Stimulated activated CD8-positive, alpha-beta memory T cell treated with anti-CD3 and anti-CD28 coated beads, Interleukin-7, amount 100 ng/mL, for 1 hour (primary cell): ENCODE measurements at regions not wholly inside any gene's neighbourhood (a gene's known extent, or its start where the extent isn't known, plus 50 kb on each side); places are given as distances from the start of the nearest gene placed in this dataset.

Experiments used
- DNase-seq, 2 donors: peaks; one replicate each; pipeline ENCODE4 v3.0.0-alpha.2; 2020; ENCODE audit warnings: low read depth in 2 of 2

DNA sequence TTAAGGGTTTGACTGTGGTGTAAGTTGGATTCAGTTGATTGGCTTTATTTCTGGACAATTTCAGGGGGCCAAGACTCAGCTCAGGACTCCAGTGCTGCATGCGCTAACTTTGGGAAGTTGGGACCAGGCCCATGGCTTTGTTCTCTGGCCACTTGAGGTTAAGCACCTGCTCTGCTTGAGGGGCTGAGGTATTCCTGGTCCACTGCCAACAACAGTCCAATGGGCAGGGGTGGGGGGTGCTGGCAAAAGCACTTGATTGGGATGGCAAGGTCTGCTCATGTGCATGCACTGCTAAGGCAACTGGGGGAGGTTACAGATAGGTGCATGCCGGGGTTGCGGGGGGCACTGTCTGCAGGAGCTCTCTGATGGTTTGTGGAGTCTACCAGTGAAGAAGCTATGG lies 52.6 kb upstream of the ASB17 start:
- no peak for DNase-seq

DNA sequence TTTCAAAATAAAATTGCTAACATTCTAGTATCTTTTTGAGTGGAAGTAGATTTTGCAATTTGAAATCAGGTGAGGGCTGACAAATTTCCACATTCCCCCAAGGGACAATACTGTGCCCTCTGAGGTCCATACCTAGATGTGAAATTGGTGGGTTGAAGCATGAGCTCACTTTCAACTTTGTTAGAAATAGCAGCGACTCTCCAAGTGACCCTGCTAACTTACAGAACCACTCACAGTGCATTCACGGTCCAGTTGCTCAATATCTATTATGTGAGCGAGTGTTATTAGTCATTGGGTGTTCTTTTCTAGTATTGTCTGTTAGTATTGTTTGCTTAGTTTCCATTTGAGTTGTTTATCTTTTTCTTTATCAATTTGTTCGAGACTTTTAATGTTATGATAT lies 53.6 kb upstream of the ASB17 start:
- no peak for DNase-seq

DNA sequence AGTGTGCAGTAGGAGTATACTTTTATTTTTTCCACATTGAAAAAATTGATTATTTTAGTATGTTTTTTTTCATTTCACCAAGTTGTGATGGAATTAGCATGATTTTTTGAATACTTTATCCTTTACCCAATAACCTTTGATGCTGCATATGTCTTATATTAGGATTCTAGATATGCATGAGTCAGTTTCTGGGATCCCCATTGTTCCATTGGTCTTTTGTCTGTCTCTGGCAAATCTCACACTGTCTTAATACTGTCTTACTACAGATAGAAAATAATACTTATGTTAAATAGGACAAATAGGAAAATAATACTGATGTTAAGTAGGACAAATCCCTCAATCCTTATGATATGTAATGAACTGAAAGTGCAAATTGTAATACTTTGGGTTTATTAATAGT lies 54.3 kb upstream of the ASB17 start:
- no peak for DNase-seq

DNA sequence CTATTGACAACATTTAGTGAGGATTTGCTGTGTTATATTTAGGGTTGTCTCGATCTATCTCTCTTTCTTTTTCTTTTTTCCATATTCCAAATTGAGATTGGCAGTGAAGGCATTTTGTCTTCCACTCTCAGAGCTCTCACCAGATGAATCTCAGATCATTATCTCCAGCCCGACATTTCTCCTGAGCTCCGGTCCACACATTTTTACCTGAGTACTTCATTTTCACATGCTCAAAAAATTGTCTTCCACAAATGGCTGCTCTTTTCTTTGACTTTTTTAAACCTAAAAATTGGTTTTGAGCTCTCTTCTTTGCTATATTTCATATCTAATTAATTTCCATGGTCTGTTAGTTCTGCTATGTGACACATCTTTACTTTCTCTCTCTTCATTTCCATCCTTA lies 56.9 kb upstream of the ASB17 start:
- no peak for DNase-seq

DNA sequence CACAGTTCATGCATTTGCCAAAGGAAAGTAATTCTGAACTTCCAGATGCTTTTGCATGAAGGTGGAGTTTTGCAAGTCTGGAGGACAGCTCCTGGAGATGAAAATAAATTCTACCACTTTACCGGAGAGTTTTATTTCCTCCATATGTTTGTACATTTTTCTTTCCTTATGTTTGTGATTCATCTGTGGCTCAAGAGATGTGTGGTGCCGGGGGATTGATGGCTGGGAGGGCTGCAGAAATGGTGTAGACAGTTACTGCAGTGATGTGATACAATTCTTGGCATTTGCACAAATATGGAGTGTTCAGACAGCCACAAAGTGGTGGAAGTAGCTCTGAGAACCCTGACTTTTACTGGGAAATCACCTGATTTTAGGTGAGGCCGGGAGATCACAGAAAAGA lies 58.5 kb upstream of the ASB17 start:
- DNase-seq, result no peak

DNA sequence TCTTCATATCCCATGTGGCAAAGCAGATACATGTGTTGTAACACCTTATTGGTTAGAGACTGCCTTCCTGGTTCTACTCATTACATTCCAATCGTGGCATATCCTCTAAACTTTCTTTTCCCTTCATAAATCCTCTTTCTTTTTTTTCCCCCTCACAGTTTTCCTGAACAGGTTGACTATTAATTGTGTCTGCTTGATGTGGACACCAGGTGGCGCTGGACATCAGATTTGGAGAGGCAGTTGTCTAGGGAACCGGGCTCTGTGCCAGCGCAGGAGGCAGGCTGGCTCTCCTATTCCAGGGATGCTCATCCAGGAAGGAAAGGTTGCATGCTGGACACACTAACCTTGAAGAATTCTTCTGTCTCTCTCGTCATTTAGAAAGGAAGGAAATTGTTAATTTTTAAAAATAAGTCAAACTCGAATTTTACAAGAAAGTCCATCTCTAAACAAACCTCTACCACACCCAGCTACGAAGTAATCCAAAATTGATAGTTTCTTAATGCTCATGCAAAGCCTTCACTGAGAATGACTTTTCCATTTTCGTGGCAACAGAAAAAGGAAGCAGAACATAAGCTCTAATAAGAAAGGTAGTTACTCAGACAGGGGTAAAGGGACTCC lies 59.4 kb upstream of the ASB17 start:
- peak; percentile 12 to 45 for DNase-seq

DNA sequence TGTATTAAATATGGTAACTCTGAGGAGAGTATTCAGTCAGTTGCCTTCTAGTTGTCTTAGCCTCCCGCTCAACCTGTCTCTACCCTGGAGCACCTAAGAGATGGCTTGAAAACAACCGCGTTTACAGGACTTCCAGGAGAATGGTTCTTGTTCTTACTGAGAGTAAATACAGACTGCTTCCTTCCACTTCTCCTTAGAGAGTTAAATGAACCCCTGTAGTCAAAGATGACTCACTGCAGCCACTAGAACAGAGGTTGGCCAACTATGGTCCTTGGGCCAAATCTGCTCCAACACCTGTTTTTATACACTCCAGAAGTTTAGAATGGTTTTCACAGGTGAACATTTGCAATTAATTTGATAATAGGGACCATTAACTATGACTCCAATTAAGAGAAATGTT lies 60.1 kb upstream of the ASB17 start:
- DNase-seq, result no peak

DNA sequence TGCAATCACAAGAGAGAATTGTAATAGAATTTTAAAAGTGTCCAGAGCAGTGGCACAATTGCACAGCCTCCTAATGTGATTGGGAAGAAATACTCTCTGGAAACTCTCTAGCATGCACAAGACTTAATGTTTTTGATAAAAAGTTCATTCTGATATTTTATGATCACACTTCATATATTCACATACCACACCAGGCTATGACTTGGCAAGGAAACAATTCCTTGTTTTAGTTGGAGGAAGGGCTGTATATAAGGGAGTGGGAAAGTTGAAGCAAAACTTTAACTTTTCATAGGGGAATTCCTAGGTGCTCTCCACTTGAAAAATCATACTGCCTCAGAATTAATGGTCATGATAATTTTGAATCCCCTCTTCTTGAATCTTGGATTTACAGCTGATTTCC lies 61.5 kb upstream of the ASB17 start:
- DNase-seq, result no peak

DNA sequence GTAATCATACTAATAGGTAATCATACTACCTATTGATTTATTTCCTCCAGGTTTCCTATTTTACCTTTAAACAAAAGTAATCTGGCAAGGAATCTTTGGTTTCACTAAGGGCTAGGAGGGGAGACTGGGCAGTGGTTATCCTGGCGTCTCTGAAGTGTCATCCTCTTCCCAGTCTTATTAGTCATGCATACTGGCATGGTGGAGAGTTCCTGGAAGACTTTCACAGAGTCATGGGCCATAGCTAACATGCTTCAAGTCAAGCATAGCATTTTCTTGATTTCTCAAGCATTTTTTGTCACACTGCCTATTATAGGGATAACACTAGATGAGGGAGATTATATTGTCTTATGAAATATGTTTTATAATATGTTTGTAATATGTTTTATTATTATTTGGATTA lies 64.0 kb upstream of the ASB17 start:
- no peak for DNase-seq

DNA sequence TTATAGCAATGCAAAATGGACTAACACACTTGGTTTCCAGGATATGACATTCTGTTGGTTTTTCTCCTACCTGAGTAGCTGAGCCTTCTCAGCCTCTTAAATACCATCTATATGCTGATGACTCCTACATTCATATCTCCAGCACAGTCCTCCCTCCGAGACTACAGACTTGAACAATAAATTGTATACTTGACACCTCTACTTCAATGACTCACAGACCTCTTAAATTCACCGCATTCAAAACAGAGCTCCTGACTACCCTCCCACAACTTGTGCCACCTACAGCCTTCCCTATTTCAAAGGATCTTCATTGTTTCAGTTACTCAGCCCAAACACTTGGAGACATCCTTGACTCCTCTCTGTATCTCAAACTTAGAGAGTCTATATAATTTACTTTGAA lies 66.8 kb upstream of the ASB17 start:
- DNase-seq, result no peak

DNA sequence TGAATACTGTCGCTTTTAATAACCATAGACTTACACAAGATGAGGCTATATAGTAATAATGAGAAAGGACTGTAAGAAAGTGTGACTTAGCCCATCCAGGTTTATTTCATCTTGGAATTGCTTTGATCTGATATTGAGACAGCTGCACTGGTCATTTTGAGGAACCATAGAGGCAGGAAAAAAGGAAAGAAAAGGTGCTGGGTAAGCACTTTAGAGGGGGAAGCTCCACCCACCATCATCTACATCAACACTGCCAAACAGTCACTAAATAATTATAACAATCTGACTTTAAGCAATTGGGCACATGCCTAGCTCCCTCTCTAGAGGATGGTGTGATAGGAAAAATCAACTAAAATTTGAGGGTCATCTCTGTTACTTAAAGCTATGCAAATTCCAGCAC lies 70.6 kb upstream of the ST6GALNAC3 start:
- no peak for DNase-seq

DNA sequence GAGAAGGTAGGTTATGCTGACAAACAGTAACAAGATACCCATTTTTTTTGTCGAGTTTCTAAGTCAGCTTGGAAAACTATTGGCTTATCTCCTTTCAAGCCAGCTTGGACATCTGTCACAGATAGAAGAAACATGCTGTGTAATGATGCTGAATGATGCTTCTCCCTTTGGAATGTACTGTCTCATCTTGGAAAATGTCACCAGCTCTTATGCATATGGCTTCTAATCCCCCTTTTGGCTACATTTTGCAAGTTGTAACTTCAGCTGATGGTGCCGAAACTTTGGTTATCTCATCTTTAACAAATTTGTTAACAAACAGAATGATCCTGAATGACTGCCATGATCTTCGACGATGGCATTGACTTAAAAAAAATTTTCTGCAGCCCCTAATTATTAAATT lies 68.8 kb upstream of the ST6GALNAC3 start:
- no peak for DNase-seq

DNA sequence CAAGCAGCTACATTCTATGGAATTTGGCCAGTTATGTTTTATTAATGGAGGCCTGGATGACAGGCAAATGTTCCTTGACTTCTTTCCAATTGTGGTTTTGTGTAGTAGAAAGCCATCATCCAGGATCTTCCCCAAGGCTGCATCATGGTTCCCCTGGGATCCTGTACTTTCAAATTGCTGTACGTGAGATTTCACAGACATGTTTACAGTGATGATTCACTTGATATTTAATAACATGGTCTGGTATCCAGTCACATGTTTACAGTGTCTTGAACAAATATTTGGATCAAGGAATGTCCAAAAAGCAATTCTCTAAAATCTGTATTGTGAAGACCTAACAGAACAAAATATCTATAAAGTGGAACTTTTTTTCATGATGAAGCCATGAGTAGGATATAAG lies 68.3 kb upstream of the ST6GALNAC3 start:
- no peak for DNase-seq

DNA sequence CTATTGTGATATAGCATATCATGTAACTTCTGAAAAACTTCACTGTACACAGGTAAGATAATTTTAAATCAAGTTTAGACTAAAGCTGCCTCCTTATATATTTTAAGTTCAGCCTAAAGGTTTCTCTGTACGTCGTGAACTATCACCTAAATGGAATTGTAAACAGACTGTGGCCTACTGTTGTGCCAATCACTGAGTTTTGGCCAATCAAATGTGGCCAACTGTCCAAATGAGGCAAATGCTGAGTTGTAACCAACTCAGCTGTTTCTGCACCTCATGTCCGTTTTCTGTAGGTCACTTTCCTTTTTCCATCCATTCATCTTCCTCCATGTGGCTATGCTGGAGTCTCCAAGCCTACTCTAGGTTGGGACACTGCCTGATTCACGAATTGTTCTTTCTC lies 63.7 kb upstream of the ST6GALNAC3 start:
- DNase-seq, result no peak

DNA sequence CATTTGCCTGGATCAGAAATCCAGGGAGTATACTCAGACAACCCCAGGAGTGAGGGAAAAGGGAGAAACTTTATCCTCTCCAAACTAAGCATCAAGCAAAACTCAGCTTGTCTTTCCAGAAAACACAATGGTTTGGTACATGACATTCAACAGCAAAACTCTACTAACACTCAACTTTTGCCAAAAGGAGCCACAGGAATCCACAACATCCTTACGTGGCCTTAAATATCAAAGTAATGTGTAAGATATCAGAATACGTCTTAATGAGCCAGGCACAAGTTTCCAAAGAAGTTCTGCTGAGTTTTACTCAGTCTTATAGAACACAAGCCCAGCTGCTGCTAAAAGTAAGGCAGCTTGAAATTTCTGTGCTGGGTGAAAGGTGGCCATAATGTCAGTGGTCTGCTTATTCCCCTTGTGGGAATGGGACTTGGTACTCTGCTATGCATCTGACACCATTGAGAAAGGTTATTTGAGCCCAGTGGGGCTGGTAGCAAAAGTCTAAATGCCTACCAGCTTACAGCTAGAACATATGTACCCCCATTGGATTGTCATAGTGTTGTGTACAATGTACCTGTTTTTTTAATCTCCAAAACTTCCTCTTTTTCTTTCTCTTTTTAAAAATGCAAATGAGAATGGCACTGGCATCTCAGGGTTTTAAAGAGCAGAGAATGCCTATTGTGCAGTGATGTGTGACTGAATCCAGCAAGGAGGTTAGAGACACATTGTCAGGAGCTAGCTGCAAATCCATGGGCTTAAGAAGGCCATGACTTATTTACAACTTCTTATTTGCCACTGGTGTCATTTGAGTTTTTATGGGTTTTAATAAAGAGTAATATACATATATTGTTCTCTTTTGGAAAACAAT lies 62.0 kb upstream of the ST6GALNAC3 start:
- DNase-seq, result no peak

DNA sequence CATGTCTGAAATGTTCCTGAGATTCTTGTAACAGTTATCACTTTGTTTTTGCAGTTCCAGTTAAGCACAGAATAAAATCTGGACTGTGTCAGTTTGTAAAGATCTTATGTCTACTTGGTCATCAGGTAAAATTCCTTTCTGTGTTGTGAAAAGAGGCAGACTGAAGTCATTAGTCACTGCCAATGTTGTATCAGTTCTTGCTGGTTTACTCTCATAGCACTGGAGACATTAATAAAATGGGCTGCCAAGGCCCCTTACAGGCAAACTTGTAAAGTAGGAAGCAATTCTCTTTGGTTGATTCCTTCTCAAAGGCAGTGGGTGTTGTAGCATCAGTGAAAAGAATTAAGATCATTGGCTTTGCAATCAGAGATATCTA lies 61.4 kb upstream of the ST6GALNAC3 start:
- no peak for DNase-seq

DNA sequence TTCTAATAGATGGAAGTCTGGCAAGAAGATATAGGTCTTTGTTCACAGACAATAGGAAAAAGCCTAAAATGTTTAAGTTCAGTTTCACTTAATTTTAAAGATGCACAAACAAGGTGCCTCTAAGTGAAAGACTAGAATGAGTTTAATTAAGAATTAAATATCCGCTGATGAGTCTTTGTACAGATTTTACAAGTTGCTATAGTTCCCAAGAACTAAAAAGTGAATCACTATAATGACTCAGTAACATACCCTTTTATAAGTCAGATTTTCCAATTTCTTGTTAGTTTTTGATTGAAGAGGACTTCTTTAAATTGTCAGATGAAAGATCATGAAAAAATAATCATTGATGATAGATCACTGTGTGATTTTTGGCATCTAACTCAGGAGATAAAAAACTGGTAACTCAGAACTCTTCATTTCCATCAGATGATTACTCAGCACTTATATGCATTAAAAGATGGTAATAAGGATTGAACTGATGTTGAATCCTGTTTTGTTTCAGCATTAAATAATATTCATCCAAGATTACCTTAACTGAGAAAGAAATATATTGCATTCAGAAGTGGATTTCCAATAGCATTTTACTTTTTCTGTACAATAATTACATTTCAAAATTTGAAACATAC lies 59.0 kb upstream of the ST6GALNAC3 start:
- DNase-seq, result no peak

DNA sequence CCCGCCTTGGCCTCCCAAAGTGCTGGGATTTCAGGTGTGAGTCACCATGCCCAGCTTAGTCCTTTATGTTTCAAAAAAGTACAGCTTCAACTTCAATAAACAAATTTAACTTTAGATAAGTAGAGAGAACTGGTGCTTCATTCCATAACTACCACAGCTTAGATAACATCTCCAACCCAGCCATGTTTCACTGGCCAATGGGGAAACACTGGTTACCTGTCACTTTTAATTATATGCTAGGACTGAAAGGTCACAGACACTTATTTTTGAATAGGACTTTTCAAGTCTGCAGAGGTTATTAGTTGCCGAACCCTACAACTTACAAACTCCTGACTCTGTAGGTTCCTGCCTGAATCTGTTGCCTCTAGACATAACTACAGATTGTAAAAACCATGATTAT lies 56.5 kb upstream of the ST6GALNAC3 start:
- DNase-seq, result no peak

DNA sequence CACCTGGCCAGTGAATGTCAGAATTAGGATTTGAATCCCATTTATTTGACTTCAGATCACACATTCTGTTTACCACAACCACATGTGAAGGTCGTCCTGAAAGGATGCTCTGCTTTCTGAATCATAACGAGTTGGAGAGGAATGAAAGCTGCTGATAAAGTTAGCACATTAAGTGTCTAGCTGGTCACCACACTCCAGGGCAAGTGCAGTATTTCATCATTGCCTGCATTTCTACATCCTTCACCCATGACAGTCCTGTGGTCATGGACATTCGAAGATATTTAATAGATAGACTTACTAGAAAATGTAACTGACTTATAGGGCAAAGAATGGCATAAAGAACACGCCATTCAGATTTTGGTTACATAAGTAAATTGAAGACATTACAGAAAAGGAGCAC lies 52.7 kb upstream of the ST6GALNAC3 start:
- DNase-seq, result no peak

DNA sequence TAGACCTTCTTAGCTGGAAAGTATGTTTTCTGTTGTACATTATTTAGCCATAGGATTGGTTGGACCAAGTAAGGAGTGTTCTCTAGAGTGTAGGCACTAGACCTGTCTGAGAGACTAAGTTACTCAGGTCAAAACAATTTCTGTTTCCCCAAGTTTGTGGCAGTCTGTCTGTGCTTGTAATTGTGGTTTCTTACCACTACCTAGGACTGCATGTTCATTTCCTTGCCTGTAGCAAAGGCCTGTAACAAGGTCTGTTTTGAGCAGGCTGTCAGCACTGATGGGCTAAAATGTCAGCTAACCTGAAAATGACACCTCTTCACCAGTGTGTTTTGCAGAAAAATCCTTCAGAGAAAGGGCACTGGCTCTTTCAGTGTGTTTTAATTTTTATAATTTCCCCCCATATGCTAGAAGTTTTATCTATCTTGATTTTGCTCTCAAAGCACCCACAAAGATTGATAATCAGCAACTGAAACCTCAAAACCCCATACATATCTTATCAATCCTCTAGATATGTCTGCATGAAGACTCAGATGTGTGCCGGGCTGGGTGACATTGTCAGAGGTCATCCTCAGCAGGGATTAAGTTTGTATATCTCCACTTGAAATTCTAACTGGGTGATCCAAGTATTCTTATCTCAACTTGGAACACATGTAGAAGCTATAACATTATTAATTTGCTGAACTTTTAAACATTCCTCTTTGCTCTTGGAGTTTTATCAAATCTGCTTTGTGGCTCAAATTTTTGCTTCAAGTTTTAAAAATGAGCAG lies 50.7 kb upstream of the ST6GALNAC3 start:
- no peak for DNase-seq
